ENCODE measurements at regions not wholly inside any gene's neighbourhood (a gene's known extent, or its start where the extent isn't known, plus 50 kb on each side); places are given as distances from the start of the nearest gene placed in this dataset.

DNA sequence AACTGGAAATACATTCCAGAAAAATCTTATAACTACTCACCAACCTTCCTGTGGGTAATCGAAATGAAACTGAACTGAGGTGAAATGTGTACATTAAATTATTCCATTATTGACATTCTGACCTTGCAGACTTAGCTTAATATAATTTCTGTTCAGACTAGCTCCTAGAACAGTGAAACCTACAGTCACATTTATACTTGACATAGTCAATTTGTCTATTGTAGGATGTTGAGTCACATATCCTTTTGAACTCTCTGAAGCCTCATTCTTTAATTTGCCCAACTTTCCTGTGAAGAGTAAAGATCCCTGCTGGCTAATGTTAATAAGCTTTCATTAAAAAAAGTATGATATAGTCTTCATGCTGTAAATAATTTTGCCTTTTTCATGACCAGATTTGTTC is 92.0 kb upstream of the SCEL start (continued):
- no peak for TF ChIP-seq ELF1 (IDR thresholded peaks at IDR 0.05; ENCODE audit: borderline replicate concordance, low read depth)
- no peak for TF ChIP-seq SRF (IDR thresholded peaks at IDR 0.05; ENCODE audit: low read depth)
- TF ChIP-seq ZNF274 (IDR thresholded peaks at IDR 0.05; ENCODE audit: low read depth, low read length) = no peak

DNA sequence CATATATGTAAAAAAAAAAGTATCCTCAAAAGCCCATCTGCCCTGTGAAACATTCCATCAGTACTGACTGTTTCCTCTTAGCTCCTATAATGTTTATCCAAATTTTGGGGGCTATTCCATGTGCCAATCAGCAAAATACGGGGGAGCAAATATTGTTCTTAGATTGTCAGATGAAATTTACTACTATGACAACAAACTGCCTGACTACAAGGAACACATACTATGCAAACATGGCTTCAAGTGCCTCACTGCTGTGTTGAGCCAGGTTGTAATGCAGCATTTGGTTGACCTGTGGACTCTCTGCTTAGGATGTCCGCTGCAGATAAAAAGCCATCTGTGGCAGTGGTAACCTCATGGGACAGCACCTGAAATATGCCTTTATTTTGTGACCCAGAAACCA is 98.2 kb upstream of the SCEL start:
- DNase-seq (ENCODE audit: low read depth, low spot score) (no peak), ATAC-seq (no peak)
- Histone ChIP-seq H3K4me1 (ENCODE audit: control insufficient read depth in 1 of 2, insufficient read depth in 2 of 2, low read length in 2 of 2) (no peaks in the 10 kb centered on the region), H3K4me2 (ENCODE audit: low read length) (no peak overlapping the region), H3K27me3 (ENCODE audit: insufficient read depth, low read length) (0 out of 2 replicates have a peak, but pooled peaks cover 3% of the 10 kb centered on the region), H3K4me3 (replicated peaks in 1 of 2; ENCODE audit: low read depth in 1 of 2, low read length in 2 of 2) (no peak overlapping the region), H3K36me3 (ENCODE audit: control insufficient read depth in 1 of 2, insufficient read depth in 2 of 2, low read length in 2 of 2) (no peaks in the 10 kb centered on the region), H3K9ac (ENCODE audit: low read length) (no peak overlapping the region), H4K20me1 (ENCODE audit: insufficient read depth) (no peaks in the 10 kb centered on the region), H3K79me2 (ENCODE audit: insufficient read depth, low read length) (no peaks in the 10 kb centered on the region), H3K9me2 (ENCODE audit: insufficient read depth) (no peaks in the 10 kb centered on the region), H3K9me3 (ENCODE audit: control insufficient read depth in 1 of 2, insufficient read depth in 1 of 2, low read depth in 1 of 2, low read length in 2 of 2) (no peaks in the 10 kb centered on the region), H2AFZ (ENCODE audit: low read depth, low read length, poor library complexity, severe bottlenecking) (no peak overlapping the region), H3K27ac (ENCODE audit: low read depth, low read length) (no peak overlapping the region)
- TF ChIP-seq SIN3A (IDR thresholded peaks at IDR 0.05; ENCODE audit: low read depth) (no peak), SP1 (IDR thresholded peaks at IDR 0.05; ENCODE audit: low read depth) (no peak), ZNF274 (IDR thresholded peaks at IDR 0.05; ENCODE audit: low read depth, low read length) (no peak), EZH2 (IDR thresholded peaks at IDR 0.05) (no peak), ELF1 (IDR thresholded peaks at IDR 0.05; ENCODE audit: borderline replicate concordance, low read depth) (no peak), EZH2phosphoT487 (IDR thresholded peaks at IDR 0.05; ENCODE audit: borderline replicate concordance) (no peak)
- TF ChIP-seq, protein P1, sequence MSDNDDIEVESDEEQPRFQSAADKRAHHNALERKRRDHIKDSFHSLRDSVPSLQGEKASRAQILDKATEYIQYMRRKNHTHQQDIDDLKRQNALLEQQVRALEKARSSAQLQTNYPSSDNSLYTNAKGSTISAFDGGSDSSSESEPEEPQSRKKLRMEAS (IDR thresholded peaks at IDR 0.05) = no peak
- ChIA-PET RAD21 (ENCODE audit: low non-redundant PET in 1 of 2, low total read pairs in 2 of 2, uncharacterized antibody in 2 of 2, unreplicated experiment in 2 of 2) (no interaction called here), POLR2A (no interaction called here), CTCF (no interaction called here)
- BruUV-seq (replicated peaks) = no TSS peak
- intact Hi-C loops (cut with micrococcal nuclease) = no loop called here

DNA sequence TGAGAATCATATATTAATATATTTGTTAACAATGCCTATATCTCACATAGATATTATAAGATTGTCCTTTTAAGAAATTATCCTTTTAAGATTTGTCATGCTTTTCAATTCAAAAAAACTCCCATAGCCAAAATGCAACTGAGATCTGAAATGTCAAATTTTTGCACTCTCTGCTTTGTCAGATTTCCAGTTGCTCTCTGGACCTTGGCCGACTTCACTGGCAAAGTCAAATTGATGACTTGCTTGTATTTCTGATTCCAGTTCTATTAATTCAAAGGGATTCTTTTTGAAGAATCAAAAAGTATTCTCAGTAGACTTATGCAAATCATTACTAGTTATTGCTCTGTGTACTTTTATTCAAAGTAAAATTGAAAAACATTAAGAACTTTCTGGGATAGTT is 101.2 kb upstream of the SCEL start:
- H3K9ac ChIP-seq (ENCODE audit: low read length) = no peak overlapping the region
- no peaks in the 10 kb centered on the region for H3K4me1 ChIP-seq (ENCODE audit: control insufficient read depth in 1 of 2, insufficient read depth in 2 of 2, low read length in 2 of 2)
- no peaks in the 10 kb centered on the region for H3K79me2 ChIP-seq (ENCODE audit: insufficient read depth, low read length)
- ATAC-seq (no peak), DNase-seq (ENCODE audit: low read depth, low spot score) (no peak)
- H3K9me3 ChIP-seq (ENCODE audit: control insufficient read depth in 1 of 2, insufficient read depth in 1 of 2, low read depth in 1 of 2, low read length in 2 of 2) = no peaks in the 10 kb centered on the region
- H3K27me3 ChIP-seq (ENCODE audit: insufficient read depth, low read length) = 0 out of 2 replicates have a peak, but pooled peaks cover 3% of the 10 kb centered on the region
- ChIA-PET RAD21 (ENCODE audit: low non-redundant PET in 1 of 2, low total read pairs in 2 of 2, uncharacterized antibody in 2 of 2, unreplicated experiment in 2 of 2) (no interaction called here), POLR2A (no interaction called here), CTCF (no interaction called here)
- no peak overlapping the region for H3K4me2 ChIP-seq (ENCODE audit: low read length)
- H4K20me1 ChIP-seq (ENCODE audit: insufficient read depth) = no peaks in the 10 kb centered on the region
- no peaks in the 10 kb centered on the region for H3K36me3 ChIP-seq (ENCODE audit: control insufficient read depth in 1 of 2, insufficient read depth in 2 of 2, low read length in 2 of 2)
- H3K9me2 ChIP-seq (ENCODE audit: insufficient read depth) = no peaks in the 10 kb centered on the region
- intact Hi-C loops (cut with micrococcal nuclease) = no loop called here
- no peak overlapping the region for H3K4me3 ChIP-seq (replicated peaks in 1 of 2; ENCODE audit: low read depth in 1 of 2, low read length in 2 of 2)
- no peak overlapping the region for H2AFZ ChIP-seq (ENCODE audit: low read depth, low read length, poor library complexity, severe bottlenecking)
- BruUV-seq (replicated peaks) = no TSS peak
- no peak overlapping the region for H3K27ac ChIP-seq (ENCODE audit: low read depth, low read length)
- TF ChIP-seq, protein P1 (IDR thresholded peaks at IDR 0.05) = no peak
- TF ChIP-seq FOSL1 (IDR thresholded peaks at IDR 0.05; ENCODE audit: low read depth) (no peak), ZFX (IDR thresholded peaks at IDR 0.05) (no peak), SIN3A (IDR thresholded peaks at IDR 0.05; ENCODE audit: low read depth) (no peak), YY1 (IDR thresholded peaks at IDR 0.05; ENCODE audit: extremely low read depth, insufficient replicate concordance, low read depth, low read length) (no peak), EZH2 (IDR thresholded peaks at IDR 0.05) (no peak), CEBPB (IDR thresholded peaks at IDR 0.05; ENCODE audit: low read depth) (no peak), POLR2AphosphoS5 (IDR thresholded peaks at IDR 0.05; ENCODE audit: low read depth, low read length) (no peak), ELF1 (IDR thresholded peaks at IDR 0.05; ENCODE audit: borderline replicate concordance, low read depth) (no peak), EGR1 (IDR thresholded peaks at IDR 0.05; ENCODE audit: low read depth) (no peak), TCF7L2 (IDR thresholded peaks at IDR 0.05; ENCODE audit: borderline replicate concordance, extremely low read depth, insufficient read depth, insufficient read length) (no peak), EZH2phosphoT487 (IDR thresholded peaks at IDR 0.05; ENCODE audit: borderline replicate concordance) (no peak), SRF (IDR thresholded peaks at IDR 0.05; ENCODE audit: low read depth) (no peak), POLR2A (IDR thresholded peaks at IDR 0.05; ENCODE audit: borderline replicate concordance, extremely low read depth, insufficient read depth, insufficient read length) (no peak), CBX3 (IDR thresholded peaks at IDR 0.05; ENCODE audit: low read depth) (no peak), JUND (IDR thresholded peaks at IDR 0.05) (no peak), ZNF274 (IDR thresholded peaks at IDR 0.05; ENCODE audit: low read depth, low read length) (no peak), RAD21 (IDR thresholded peaks at IDR 0.05; ENCODE audit: low read depth) (no peak), SP1 (IDR thresholded peaks at IDR 0.05; ENCODE audit: low read depth) (no peak)
